ENCODE measurements at regions not wholly inside any gene's neighbourhood (a gene's known extent, or its start where the extent isn't known, plus 50 kb on each side); places are given as distances from the start of the nearest gene placed in this dataset.

- Histone ChIP-seq H3K4me3 (no peak overlapping the region), H3K4me1 (peaks cover 8% of the 10 kb centered on the region; the same call in 1 of the 3 replicates), H3K4me2 (no peak overlapping the region), H3K27ac (no peak overlapping the region), H3K9me3 (no peaks in the 10 kb centered on the region)
- ChIA-PET POLR2A (no interaction called here), CTCF (interaction anchor here (1.1 kb wide), 1 partner anchor 26 kb away, joined by 5 read pairs; no protein-coding TSS in a partner anchor)
- no peak for FAIRE-seq
- WGBS (ENCODE audit: missing lambda C conversion rate) = 96% methylated on average over 6 of the region's 6 CpGs
- ATAC-seq = no peak
- no peak for DNase-seq (ENCODE audit: low read depth in 1 of 2, low spot score in 1 of 2)
- TF ChIP-seq MAX (IDR thresholded peaks at IDR 0.05) = no peak
- TF ChIP-seq ELK1 (IDR thresholded peaks at IDR 0.05; ENCODE audit: low read depth, low read length) = no peak
- no peak for TF ChIP-seq ESRRA (IDR thresholded peaks at IDR 0.05; ENCODE audit: borderline replicate concordance, low read length)
- TF ChIP-seq TFCP2L1 (CRISPR knock-in tag; IDR thresholded peaks at IDR 0.05) = no peak
- no peak for TF ChIP-seq JUNB (IDR thresholded peaks at IDR 0.05)
Measured at GRCh38 chr1:178643831-178644230, 81.2 kb upstream of the RALGPS2 start.

GRCh38 chr1:178644308-178645120, 80.5 kb upstream of the RALGPS2 start:
- no peak for TF ChIP-seq HOXB5 (CRISPR knock-in tag; IDR thresholded peaks at IDR 0.05)
- TF ChIP-seq USF2 (IDR thresholded peaks at IDR 0.05) = no peak
- no peak for TF ChIP-seq SREBF2 (IDR thresholded peaks at IDR 0.05)
- no peak for TF ChIP-seq ZC3H11A (IDR thresholded peaks at IDR 0.05)
- TF ChIP-seq SMC3 (IDR thresholded peaks at IDR 0.05) = no peak
- TF ChIP-seq NR3C1 (IDR thresholded peaks at IDR 0.05) = no peak
- no peak for TF ChIP-seq ZSCAN20 (CRISPR knock-in tag; IDR thresholded peaks at IDR 0.05)
- TF ChIP-seq EHMT2 (IDR thresholded peaks at IDR 0.05; ENCODE audit: low read depth) = no peak
- TF ChIP-seq CEBPB (IDR thresholded peaks at IDR 0.05) = no peak
- no peak for TF ChIP-seq HMGXB4 (CRISPR knock-in tag; IDR thresholded peaks at IDR 0.05; ENCODE audit: borderline replicate concordance)
- TF ChIP-seq HEYL (CRISPR knock-in tag; IDR thresholded peaks at IDR 0.05) = no peak
- TF ChIP-seq RNF2 (IDR thresholded peaks at IDR 0.05; ENCODE audit: borderline replicate concordance, low read depth) = no peak
- no peak for TF ChIP-seq REST (IDR thresholded peaks at IDR 0.05)
- no peak for TF ChIP-seq CHD4 (IDR thresholded peaks at IDR 0.05; ENCODE audit: borderline replicate concordance)
- no peak for TF ChIP-seq ZNF302 (CRISPR knock-in tag; IDR thresholded peaks at IDR 0.05)
- H3K27ac ChIP-seq = no peak overlapping the region
- no peak overlapping the region for H3K4me2 ChIP-seq
- WGBS (ENCODE audit: missing lambda C conversion rate) = 49% methylated on average over 4 of the region's 4 CpGs
- H3K4me3 ChIP-seq = no peak overlapping the region
- H3K4me1 ChIP-seq = peaks cover 8% of the 10 kb centered on the region; the same call in 1 of the 3 replicates
- POLR2A ChIA-PET = no interaction called here
- FAIRE-seq = no peak
- no peak for DNase-seq (ENCODE audit: low read depth in 1 of 2, low spot score in 1 of 2)
- CTCF ChIA-PET = interaction anchor here (0.9 to 1.1 kb wide), 2 partner anchors 32 to 115 kb away, joined by 3 read pairs; no protein-coding TSS in a partner anchor
- ATAC-seq = no peak; a peak in 1 of 6 replicates
- H3K9me3 ChIP-seq = no peaks in the 10 kb centered on the region
